Type B pancreatic cell (in vitro differentiated cells): ENCODE measurements at regions not wholly inside any gene's neighbourhood (a gene's known extent, or its start where the extent isn't known, plus 50 kb on each side); places are given as distances from the start of the nearest gene placed in this dataset.

Experiments used
- DNase-seq: peaks from one replicate; pipeline ENCODE4 v3.0.0; 2021; ENCODE audit warnings: mixed read lengths; ENCODE audit not compliant: unreplicated experiment; ENCODE audit errors: extremely low spot score
- H3K27ac Mint-ChIP-seq: 2 replicates; pipeline ENCODE4 v1.8.0; 2021; ENCODE audit warnings: mild to moderate bottlenecking, mixed read lengths
- H3K27me3 Mint-ChIP-seq: 2 replicates; pipeline ENCODE4 v1.8.0; 2021; ENCODE audit warnings: mixed read lengths
- H3K36me3 Mint-ChIP-seq: 2 replicates; pipeline ENCODE4 v1.8.0; 2021; ENCODE audit warnings: mixed read lengths
- H3K4me1 Mint-ChIP-seq: one replicate; pipeline ENCODE4 v1.8.0; 2021; ENCODE audit warnings: mixed read lengths; ENCODE audit not compliant: unreplicated experiment
- H3K4me3 Mint-ChIP-seq: 2 replicates; pipeline ENCODE4 v1.8.0; 2021; ENCODE audit warnings: mild to moderate bottlenecking, mixed read lengths
- H3K9me3 Mint-ChIP-seq: 2 replicates; pipeline ENCODE4 v1.8.0; 2021; ENCODE audit warnings: mixed read lengths
- CTCF ChIP-seq: fragments of 200-600 bp; sonication (generic); conservative IDR thresholded peaks from 2 replicates; pipeline ENCODE4 v1.5.0; 2021; ENCODE audit warnings: antibody characterized with exemption, mild to moderate bottlenecking

- Mint-ChIP-seq H3K9me3 (peaks cover 26% of the 10 kb centered on the region), H3K4me1 (no peaks in the 10 kb centered on the region), H3K4me3 (no peak overlapping the region), H3K36me3 (no peaks in the 10 kb centered on the region), H3K27ac (no peak overlapping the region), H3K27me3 (peaks cover 18% of the 10 kb centered on the region)
- peak; percentile 29 for DNase-seq
- TF ChIP-seq CTCF, result no peak
Measured at GRCh38 chr14:104528496-104528895, 51.1 kb upstream of the C14orf180 start.
